ENCODE measurements at regions not wholly inside any gene's neighbourhood (a gene's known extent, or its start where the extent isn't known, plus 50 kb on each side); places are given as distances from the start of the nearest gene placed in this dataset.

DNA sequence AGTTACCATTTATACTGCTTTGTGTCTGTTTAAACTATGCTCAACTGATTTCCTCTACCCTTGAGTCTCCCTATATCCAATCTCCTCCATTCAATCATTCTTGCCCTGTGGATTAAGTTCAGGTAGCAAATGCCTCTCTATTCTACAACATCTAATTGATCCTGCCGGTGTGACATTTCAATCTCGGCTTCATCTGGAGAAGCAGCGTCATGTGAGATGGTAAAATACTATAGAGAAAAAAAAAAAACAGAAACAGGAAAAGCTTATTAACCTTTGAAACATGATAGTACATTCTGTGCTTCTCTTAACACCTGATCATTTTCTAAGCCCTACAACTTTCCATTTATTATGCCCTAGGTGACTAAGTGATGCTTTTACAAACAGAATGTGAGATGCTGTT lies 89.4 kb downstream of the KCTD12 start:
- Histone ChIP-seq H3K27me3 (no peaks in the 10 kb centered on the region), H3K4me1 (peaks cover 0 to 27% (median 20%) of the 10 kb centered on the region in 9 donors), H3K4me3 (no peak overlapping the region), H3K36me3 (no peaks in the 10 kb centered on the region), H3K27ac (no peak overlapping the region), H3K9me3 (peaks cover 0 to 2% (median 0%) of the 10 kb centered on the region in 11 donors)
- DNase-seq = no peak
- 88 to 94% methylated on average over 3 of the region's 3 CpGs for WGBS, 2 donors
- intact Hi-C loops (cut with DNase I) = loop anchor here in 1 of 10 donors (5.0 kb wide), 1 partner anchor 35 kb away; no protein-coding TSS in a partner anchor
- TF ChIP-seq CTCF (IDR thresholded peaks at IDR 0.05) = no peak
- no peak for ATAC-seq

- TF ChIP-seq CTCF (IDR thresholded peaks at IDR 0.05) = no peak
- H3K27ac ChIP-seq = no peak overlapping the region
- WGBS, 2 donors = 76 to 83% methylated on average over 5 of the region's 5 CpGs
- no peak for ATAC-seq
- H3K4me1 ChIP-seq = peaks cover 0 to 36% (median 29%) of the 10 kb centered on the region in 9 donors
- intact Hi-C loops (cut with DNase I) = loop anchor here in 1 of 10 donors (5.0 kb wide), 1 partner anchor 34 kb away; no protein-coding TSS in a partner anchor
- DNase-seq = no peak
- H3K9me3 ChIP-seq = no peaks in the 10 kb centered on the region
- no peaks in the 10 kb centered on the region for H3K36me3 ChIP-seq
- no peak overlapping the region for H3K4me3 ChIP-seq
- H3K27me3 ChIP-seq = no peaks in the 10 kb centered on the region
Observed at GRCh38 chr13:76795701-76796695, 90.2 kb downstream of the KCTD12 start.

GRCh38 chr13:76792731-76793347 lies 93.4 kb downstream of the KCTD12 start:
- no peak overlapping the region for H3K4me3 ChIP-seq
- H3K4me1 ChIP-seq = peaks cover 0 to 40% (median 32%) of the 10 kb centered on the region in 9 donors
- DNase-seq = peak in 1 of 2 donors; percentile 68
- ATAC-seq = peak in 7 of 8 donors; percentile 85 to 90 (median 88)
- intact Hi-C loops (cut with DNase I) = no loop called here
- no peaks in the 10 kb centered on the region for H3K36me3 ChIP-seq
- WGBS, 2 donors = 32 to 34% methylated on average over 4 of the region's 4 CpGs
- H3K27me3 ChIP-seq = no peaks in the 10 kb centered on the region
- TF ChIP-seq CTCF (IDR thresholded peaks at IDR 0.05) = peak in 4 of 9 donors; percentile 5 to 18 (median 16)
- peak overlapping the region in 8 of 10 donors; percentile 23 to 65 (median 58) for H3K27ac ChIP-seq
- H3K9me3 ChIP-seq = no peaks in the 10 kb centered on the region
